Muscle of arm (tissue), 1 donor: ENCODE measurements at regions not wholly inside any gene's neighbourhood (a gene's known extent, or its start where the extent isn't known, plus 50 kb on each side); places are given as distances from the start of the nearest gene placed in this dataset.

ENCODE experiments used
- DNase-seq: peaks from one replicate; pipeline ENCODE4 v3.0.0-alpha.2; 2013

DNA sequence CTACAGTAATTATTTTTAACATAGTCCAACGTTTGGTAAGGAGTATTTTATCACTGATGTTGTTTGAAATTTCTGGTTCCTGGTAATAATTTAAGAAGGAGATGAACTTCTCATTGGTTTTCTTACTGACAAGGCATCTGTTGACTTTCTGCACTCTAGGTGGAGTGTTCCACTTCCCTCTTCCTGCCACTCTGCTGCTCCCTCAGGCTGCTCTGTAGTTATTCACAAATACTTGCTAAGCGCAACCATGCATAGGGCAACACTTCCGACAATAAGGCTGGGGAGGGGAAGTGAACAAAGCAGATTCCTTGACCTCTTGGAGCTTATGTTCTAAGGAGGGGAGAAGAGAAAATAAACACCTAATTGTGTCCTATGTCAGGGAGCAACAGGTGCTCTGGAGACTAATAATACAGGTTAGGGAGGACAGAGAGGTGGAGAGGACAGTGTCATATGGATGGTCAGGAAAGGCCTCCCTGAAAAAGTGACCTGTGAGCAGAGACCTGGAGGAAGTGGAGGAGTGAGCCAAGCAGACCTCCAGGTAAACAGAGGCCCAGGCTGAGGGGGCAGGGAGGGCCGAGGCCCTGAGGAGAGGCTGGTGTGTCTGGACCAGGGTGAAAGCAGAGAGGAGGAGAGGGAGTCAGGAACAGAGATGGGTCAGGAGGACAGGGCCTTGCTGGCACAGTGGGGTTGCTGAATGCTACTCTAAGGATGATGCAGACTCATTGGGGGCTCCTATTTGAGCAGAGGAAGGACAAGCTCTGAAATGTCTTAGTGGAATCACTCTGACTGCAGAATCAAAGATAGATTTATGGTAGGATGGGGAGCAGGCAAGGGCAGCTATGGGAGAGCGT lies 134.8 kb upstream of the SLC24A3 start:
- no peak for DNase-seq

GRCh38 chr20:19078448-19079373 lies 133.7 kb upstream of the SLC24A3 start:
- no peak for DNase-seq

- no peak for DNase-seq
These were observed 132.7 kb upstream of the SLC24A3 start for GRCh38 chr20:19079536-19080299.

DNA sequence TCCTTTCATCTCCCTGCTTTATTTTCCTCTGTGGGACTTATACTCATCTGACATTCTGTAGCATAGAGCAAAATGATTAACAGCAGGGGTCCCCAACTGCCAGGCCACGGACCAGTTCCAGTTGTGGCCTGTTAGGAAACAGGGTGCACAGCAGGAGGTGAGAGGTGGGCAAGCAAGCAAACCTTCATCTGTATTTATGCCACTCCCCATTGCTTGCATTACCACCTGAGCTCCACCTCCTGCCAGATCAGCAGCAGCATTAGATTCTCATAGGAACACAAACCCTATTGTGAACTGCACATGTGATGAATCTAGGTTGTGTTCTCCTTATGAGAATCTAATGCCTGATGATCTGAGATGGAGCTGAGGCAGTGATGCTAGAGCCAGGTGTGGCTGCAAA lies 130.5 kb upstream of the SLC24A3 start:
- DNase-seq, result no peak

GRCh38 chr20:19083136-19083621 lies 129.3 kb upstream of the SLC24A3 start:
- no peak for DNase-seq

DNA sequence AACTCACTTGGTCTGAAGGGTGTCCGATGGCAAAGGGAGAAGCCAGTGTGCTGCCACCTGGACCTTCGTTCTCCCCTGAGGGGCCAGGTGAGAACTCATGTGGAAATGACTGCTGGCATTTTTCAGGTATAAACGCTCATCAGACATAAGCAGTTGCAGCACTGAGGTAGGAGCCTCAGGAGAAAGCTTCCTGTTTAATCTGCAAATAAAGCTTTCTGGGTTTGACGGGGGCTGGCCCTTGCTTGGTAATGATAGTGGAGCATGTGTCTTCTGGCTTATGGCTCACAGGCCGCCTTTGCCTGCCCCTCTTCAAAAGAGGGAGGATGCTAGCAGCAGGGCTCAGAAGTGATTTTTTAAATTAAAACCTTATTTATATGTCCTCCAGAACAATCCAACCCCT lies 122.1 kb upstream of the SLC24A3 start:
- no peak for DNase-seq

DNA sequence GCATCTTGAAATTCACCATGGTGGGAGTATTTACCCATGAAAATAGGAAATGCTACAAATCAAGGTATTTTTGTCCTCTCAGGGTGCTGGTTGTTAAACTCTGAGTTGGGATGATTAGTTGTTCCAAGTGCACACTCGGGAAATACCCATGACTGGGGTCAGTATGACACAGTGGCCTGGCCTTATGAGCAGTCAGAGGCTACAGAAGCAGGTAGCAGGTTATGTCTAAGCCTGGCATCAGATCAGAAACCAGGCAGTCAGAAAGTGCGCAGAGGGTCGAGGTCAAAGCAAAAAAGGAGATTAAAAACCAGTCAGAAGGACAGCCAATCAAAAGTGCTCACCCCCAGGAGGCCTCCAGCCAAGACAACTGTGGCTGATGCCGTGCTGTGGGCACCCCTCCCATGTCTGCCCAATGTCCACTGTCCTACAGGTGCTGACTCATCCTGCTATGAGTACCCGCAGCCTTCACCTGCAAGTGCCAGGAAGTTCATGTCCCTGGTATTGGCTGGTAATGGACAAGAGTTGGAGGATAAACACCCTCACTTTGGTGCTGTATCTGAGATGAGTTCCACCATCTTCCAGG lies 117.4 kb upstream of the SLC24A3 start:
- DNase-seq, result no peak

- DNase-seq, result no peak
These were observed 116.7 kb upstream of the SLC24A3 start for GRCh38 chr20:19095762-19096161.

DNA sequence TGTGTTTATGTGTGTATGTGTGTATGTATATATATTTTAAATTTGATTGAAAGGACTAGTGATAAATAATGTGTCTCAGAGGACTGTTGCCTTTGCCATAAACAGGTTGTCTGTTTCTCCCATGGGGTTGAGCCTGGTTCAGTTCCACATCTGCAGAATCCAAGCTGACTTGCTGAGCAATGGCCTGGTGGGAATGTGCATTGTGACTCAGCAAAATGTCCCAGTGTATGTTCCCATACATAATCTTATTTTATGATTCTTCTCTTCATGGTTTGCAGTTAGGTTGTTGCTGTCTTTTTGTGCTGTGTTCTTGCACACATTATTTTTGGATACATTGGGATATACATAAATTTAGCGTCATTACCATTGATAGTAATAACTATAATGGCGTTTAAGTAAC lies 115.6 kb upstream of the SLC24A3 start:
- DNase-seq, result no peak

GRCh38 chr20:19098117-19098516 lies 114.3 kb upstream of the SLC24A3 start:
- DNase-seq, result no peak

- no peak for DNase-seq
These were observed 113.5 kb upstream of the SLC24A3 start for GRCh38 chr20:19098806-19099578.

DNA sequence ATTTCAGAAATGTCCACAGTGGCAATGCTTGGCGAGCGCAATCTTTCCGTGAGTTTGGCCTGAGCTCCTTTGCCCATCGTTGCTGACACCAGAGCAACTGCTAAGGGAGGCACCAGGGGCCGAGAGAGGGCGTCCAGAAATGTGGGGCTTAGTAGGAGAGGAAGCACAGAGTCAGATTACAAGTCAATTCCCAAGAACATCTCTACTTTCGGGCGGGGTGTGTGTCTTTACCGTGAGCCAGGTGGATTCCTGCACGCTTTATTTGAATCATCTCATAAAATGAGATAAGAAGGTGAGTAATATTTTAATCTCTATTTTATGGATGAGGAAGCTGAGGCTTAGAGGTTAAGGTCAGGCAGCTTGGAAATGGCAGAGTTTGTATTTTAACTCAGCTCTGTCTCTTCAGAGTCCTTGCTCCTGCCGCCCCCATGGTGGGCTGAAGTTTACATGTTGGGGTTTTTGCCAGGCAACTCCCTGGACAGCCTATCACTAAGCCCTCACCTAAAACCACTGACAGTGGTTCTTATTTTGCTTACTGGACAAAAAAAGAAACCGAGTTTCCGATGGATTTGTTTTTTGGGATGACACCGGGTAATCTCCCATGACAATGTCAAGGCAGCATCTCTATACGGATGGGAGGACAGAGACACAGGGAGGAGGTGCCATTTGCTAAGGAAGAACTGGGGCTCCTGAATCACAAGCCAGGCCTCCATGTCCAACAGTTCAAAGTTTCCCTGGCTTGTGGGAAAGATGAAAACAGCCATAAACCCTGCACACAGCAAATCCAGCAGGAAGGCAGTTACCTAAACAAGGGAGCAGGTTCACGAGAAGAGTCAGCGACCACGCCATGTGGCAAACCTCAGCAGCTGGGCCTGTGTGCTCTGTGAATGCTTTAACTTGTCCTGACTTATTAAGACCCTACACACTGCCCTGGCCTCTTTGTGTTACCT lies 112.6 kb upstream of the SLC24A3 start:
- DNase-seq, result no peak

- DNase-seq, result no peak
These were observed 111.5 kb upstream of the SLC24A3 start for GRCh38 chr20:19100975-19101374.

- DNase-seq, result no peak
These were observed 108.3 kb upstream of the SLC24A3 start for GRCh38 chr20:19104186-19104585.

GRCh38 chr20:19108155-19108554 lies 104.3 kb upstream of the SLC24A3 start:
- no peak for DNase-seq

DNA sequence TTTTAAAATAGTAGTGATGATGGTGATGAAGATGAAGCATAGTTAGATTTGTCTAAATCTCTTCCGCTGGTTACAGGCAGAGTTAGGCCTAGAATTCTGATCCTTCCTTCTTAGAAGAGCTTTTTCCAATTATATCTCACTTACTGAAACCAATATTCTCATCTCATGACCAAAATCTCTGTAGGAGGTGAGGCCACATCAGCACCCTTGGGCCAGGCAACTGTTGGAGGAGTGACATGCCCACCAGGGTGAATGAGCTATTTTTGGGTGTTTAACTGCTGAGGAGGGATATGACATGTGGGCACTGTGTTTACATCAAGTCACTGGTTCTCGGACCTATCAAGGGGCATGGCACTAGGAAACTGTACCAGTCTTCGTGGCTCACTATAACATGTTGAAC lies 102.2 kb upstream of the SLC24A3 start:
- no peak for DNase-seq

DNA sequence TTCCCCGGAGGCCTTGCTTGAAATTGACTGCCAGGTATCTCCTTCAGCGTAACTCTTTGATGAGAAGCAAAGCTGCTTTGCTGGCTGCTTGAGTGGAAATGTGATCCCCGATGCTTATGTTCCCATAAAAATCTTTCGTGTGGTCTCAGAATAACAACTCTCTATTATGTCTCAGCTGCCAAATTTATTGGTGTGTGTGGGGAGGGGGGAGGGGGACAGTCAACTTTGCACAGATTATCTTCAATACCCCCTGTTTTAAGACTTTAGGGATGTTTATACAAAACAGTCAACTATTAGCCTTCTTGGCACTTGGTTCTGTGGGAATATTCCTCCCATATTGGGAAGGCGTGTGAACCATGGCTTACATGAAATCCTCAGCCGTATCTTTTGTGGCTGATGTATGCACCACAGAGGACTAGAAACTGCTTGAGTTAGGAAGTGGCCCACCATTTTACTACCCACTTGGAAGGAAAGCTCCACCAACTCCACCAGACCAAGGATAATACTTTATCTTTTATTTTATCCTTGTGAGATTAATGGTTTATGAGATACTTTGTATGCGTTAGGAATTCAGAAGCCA lies 101.5 kb upstream of the SLC24A3 start:
- DNase-seq, result no peak

GRCh38 chr20:19112828-19113227 lies 99.6 kb upstream of the SLC24A3 start:
- DNase-seq, result no peak

GRCh38 chr20:19113343-19113930 lies 99.0 kb upstream of the SLC24A3 start:
- no peak for DNase-seq
